ENCODE measurements at regions not wholly inside any gene's neighbourhood (a gene's known extent, or its start where the extent isn't known, plus 50 kb on each side); places are given as distances from the start of the nearest gene placed in this dataset.

DNA sequence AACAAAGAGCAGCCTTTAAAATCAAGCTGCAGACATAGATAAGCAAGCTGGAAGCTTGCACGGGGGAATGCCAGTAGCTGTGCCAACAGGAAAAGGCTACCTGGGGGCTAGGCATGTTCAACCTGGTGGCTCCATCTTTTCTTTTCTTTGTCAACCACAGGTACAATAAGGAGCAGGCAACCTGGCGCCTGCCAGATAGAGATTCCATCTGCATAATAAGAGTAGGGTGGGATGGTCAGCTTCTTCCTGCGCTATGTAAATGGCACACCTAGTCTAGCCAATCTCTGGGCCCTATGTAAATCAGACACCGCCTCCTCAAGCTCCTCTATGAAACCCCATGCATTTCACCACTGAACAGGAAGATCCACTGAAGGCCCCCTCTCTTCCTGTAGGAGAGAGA is 87.4 kb upstream of the PKP2 start (continued):
- TF ChIP-seq POLR2AphosphoS5 (IDR thresholded peaks at IDR 0.05; ENCODE audit: control insufficient read depth, insufficient read depth, low read depth, low read length) = peak; percentile 65
- no peak for TF ChIP-seq DNMT1 (IDR thresholded peaks at IDR 0.05)
- no peak for TF ChIP-seq ZNF165 (CRISPR knock-in tag; IDR thresholded peaks at IDR 0.05; ENCODE audit: borderline replicate concordance)
- no peak for TF ChIP-seq KLF13 (tag; IDR thresholded peaks at IDR 0.05; ENCODE audit: borderline replicate concordance, low read depth)
- no peak for TF ChIP-seq MBD2 (IDR thresholded peaks at IDR 0.05; ENCODE audit: borderline replicate concordance, low read depth)
- TF ChIP-seq ZC3H11A (IDR thresholded peaks at IDR 0.05; ENCODE audit: low read depth, low read length) = no peak
- TF ChIP-seq RBFOX2 (IDR thresholded peaks at IDR 0.05; ENCODE audit: low read depth, low read length) = 0 out of 2 replicates have a peak, but pooled peaks have one; percentile 15
- TF ChIP-seq MAZ (CRISPR knock-in tag; conservative IDR thresholded peaks at IDR 0.05 in 1 of 2, IDR thresholded peaks at IDR 0.05 in 1 of 2) = no peak
- TF ChIP-seq PRPF4 (IDR thresholded peaks at IDR 0.05; ENCODE audit: insufficient read depth, low read depth, low read length, poor library complexity, severe bottlenecking) = no peak
- TF ChIP-seq TEAD4 (IDR thresholded peaks at IDR 0.05; ENCODE audit: low read length) = peak; percentile 42; the same call in 1 of the 2 replicates
- no peak for TF ChIP-seq TEAD4 (CRISPR knock-in tag; IDR thresholded peaks at IDR 0.05; ENCODE audit: borderline replicate concordance)
- TF ChIP-seq ZFP36 (IDR thresholded peaks at IDR 0.05; ENCODE audit: low read depth, low read length, partially characterized antibody) = no peak
- TF ChIP-seq, protein P1, sequence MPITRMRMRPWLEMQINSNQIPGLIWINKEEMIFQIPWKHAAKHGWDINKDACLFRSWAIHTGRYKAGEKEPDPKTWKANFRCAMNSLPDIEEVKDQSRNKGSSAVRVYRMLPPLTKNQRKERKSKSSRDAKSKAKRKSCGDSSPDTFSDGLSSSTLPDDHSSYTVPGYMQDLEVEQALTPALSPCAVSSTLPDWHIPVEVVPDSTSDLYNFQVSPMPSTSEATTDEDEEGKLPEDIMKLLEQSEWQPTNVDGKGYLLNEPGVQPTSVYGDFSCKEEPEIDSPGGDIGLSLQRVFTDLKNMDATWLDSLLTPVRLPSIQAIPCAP (CRISPR knock-in tag; IDR thresholded peaks at IDR 0.05; ENCODE audit: borderline replicate concordance) = no peak
- peak; percentile 93 for TF ChIP-seq TBP (optimal IDR thresholded peaks at IDR 0.05; ENCODE audit: low read depth, low read length)
- TF ChIP-seq CBFB (CRISPR knock-in tag; IDR thresholded peaks at IDR 0.05) = no peak
- TF ChIP-seq E2F3 (CRISPR knock-in tag; IDR thresholded peaks at IDR 0.05) = no peak
- TF ChIP-seq BRD9 (IDR thresholded peaks at IDR 0.05; ENCODE audit: low read depth, partially characterized antibody) = no peak
- TF ChIP-seq MAFK (IDR thresholded peaks at IDR 0.05; ENCODE audit: low read length) = no peak
- TF ChIP-seq FOXM1 (IDR thresholded peaks at IDR 0.05; ENCODE audit: low read depth) = no peak
- no peak for TF ChIP-seq FOXM1 (CRISPR knock-in tag; IDR thresholded peaks at IDR 0.05; ENCODE audit: low read depth)
- TF ChIP-seq NFIX (CRISPR knock-in tag; IDR thresholded peaks at IDR 0.05; ENCODE audit: low read depth) = no peak
- TF ChIP-seq, protein P2, sequence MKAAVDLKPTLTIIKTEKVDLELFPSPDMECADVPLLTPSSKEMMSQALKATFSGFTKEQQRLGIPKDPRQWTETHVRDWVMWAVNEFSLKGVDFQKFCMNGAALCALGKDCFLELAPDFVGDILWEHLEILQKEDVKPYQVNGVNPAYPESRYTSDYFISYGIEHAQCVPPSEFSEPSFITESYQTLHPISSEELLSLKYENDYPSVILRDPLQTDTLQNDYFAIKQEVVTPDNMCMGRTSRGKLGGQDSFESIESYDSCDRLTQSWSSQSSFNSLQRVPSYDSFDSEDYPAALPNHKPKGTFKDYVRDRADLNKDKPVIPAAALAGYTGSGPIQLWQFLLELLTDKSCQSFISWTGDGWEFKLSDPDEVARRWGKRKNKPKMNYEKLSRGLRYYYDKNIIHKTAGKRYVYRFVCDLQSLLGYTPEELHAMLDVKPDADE (conservative IDR thresholded peaks at IDR 0.05; ENCODE audit: control insufficient read depth, low read depth, low read length) = no peak
- TF ChIP-seq GTF2F1 (IDR thresholded peaks at IDR 0.05; ENCODE audit: low read depth, low read length) = peak; percentile 80; the same call in 1 of the 2 replicates
- peak; percentile 67; the same call in 1 of the 2 replicates for TF ChIP-seq PML (IDR thresholded peaks at IDR 0.05; ENCODE audit: low read length)
- TF ChIP-seq DIDO1 (tag; IDR thresholded peaks at IDR 0.05; ENCODE audit: low read depth) = no peak
- no peak for TF ChIP-seq SMARCA5 (IDR thresholded peaks at IDR 0.05)
- no peak for TF ChIP-seq WHSC1 (IDR thresholded peaks at IDR 0.05; ENCODE audit: low read length)
- TF ChIP-seq, protein P3, sequence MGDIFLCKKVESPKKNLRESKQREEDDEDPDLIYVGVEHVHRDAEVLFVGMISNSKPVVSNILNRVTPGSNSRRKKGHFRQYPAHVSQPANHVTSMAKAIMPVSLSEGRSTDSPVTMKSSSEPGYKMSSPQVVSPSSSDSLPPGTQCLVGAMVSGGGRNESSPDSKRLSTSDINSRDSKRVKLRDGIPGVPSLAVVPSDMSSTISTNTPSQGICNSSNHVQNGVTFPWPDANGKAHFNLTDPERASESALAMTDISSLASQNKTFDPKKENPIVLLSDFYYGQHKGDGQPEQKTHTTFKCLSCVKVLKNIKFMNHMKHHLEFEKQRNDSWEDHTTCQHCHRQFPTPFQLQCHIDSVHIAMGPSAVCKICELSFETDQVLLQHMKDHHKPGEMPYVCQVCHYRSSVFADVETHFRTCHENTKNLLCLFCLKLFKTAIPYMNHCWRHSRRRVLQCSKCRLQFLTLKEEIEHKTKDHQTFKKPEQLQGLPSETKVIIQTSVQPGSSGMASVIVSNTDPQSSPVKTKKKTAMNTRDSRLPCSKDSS (IDR thresholded peaks at IDR 0.05; ENCODE audit: low read depth, partially characterized antibody) = no peak

Data from K562 (cell line).